Muscle of leg (tissue), 3 donors: ENCODE measurements at regions not wholly inside any gene's neighbourhood (a gene's known extent, or its start where the extent isn't known, plus 50 kb on each side); places are given as distances from the start of the nearest gene placed in this dataset.
A peak's percentile ranks its signal among the peaks of the same experiment; 100 is the strongest.

Experiments used
- DNase-seq: peaks from one replicate; pipeline ENCODE4 v3.0.0; 2013
- H3K27ac ChIP-seq: one replicate; pipeline ENCODE4 v1.5.1; 2013; ENCODE audit warnings: mild to moderate bottlenecking, low read length, control low read depth
- H3K27me3 ChIP-seq: one replicate; pipeline ENCODE4 v1.6.1; 2013; ENCODE audit warnings: low read length; ENCODE audit not compliant: control insufficient read depth, insufficient read depth
- H3K36me3 ChIP-seq: one replicate; pipeline ENCODE4 v1.6.1; 2013; ENCODE audit warnings: low read length; ENCODE audit not compliant: control insufficient read depth, insufficient read depth
- H3K4me1 ChIP-seq: one replicate; pipeline ENCODE4 v1.6.1; 2013; ENCODE audit warnings: low read length; ENCODE audit not compliant: control insufficient read depth, insufficient read depth
- H3K4me3 ChIP-seq: one replicate; pipeline ENCODE4 v1.5.1; 2013; ENCODE audit warnings: low read length, control low read depth
- H3K9me3 ChIP-seq: replicated peaks from 2 replicates; pipeline ENCODE4 v1.6.1; 2013; ENCODE audit warnings: low read depth, low read length; ENCODE audit not compliant: control insufficient read depth
- WGBS: methylation state at CpG from one replicate; pipeline ENCODE4 v1.1.5; 2013; ENCODE audit warnings: missing lambda C conversion rate; ENCODE audit not compliant: insufficient coverage; 5-methylcytosine and 5-hydroxymethylcytosine counted together

DNA sequence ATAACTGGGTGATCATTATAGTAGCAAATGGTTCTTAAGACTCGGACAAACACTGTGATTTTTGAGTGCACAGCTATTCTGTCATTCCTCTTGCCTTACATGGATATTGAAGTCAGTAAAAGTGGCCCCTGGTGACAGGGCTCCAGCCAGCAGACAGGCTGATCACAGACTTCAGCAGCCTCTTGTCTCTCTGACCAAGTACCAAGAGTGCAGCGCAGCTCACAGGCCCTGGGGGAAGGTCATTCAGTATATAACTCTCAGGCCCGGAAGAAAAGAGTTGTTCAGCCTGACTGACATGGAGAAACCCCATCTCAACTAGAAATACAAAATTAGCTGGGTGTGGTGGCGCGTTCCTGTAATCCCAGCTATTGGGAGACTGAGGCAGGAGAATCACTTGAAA lies 202.6 kb downstream of the HRH4 start:
- Histone ChIP-seq H3K36me3 (no peaks in the 10 kb centered on the region), H3K9me3 (no peaks in the 10 kb centered on the region), H3K27me3 (no peaks in the 10 kb centered on the region), H3K4me1 (peaks cover 28% of the 10 kb centered on the region), H3K27ac (peak overlapping the region; percentile 85), H3K4me3 (no peak overlapping the region)
- WGBS: no CpG with 5 or more reads among the region's 5 CpGs
- DNase-seq: peak; percentile 40

DNA sequence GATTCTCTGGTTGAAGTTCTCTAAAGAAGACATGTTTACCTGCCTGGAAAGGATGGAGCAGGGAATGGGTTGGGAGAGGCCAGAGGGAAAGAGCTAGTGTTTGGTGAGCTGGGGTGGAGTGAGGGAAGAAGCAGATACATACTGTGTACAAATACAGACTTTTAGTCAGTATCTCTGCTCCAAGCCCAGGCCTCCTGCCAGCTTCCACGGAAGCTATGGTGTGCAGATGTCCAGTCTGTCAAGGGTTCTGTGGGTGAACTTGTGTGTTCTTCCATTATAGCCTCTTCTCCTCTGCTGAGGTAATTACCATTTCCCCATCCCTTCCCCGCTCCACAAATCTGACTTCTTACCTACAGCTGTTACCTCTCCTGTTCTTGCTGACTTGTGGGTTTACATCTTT lies 208.6 kb downstream of the HRH4 start:
- H3K4me3 ChIP-seq: no peak overlapping the region
- H3K9me3 ChIP-seq: no peaks in the 10 kb centered on the region
- no peak overlapping the region for H3K27ac ChIP-seq
- H3K36me3 ChIP-seq: no peaks in the 10 kb centered on the region
- DNase-seq: peak; percentile 78
- H3K4me1 ChIP-seq: peaks cover 2% of the 10 kb centered on the region
- WGBS: no CpG with 5 or more reads among the region's 2 CpGs
- H3K27me3 ChIP-seq: no peaks in the 10 kb centered on the region

DNA sequence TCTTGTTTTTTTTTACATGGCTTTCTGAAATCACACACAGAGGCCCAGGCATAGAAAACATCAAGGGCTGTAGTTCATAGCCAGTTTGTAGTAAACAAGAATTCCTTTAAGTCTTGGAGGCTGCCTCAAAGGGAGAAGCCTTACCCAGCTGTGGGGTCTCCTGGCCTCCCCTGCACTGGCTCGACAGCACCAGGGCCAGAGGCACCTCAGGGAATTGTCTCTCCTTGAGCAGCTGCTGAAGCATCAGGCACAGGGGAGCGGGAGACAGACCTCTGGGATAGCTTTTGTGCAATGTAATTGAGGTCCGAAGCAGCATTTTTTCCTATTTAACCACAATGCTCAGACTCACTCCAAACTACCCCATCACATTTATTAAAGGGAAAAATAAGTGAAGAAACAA lies 209.1 kb downstream of the HRH4 start:
- no CpG with 5 or more reads among the region's 3 CpGs for WGBS

GRCh38 chr18:24672165-24672941 lies 211.9 kb downstream of the HRH4 start:
- no CpG with 5 or more reads among the region's 9 CpGs for WGBS
- Histone ChIP-seq H3K9me3 (no peaks in the 10 kb centered on the region), H3K4me1 (peaks cover 2% of the 10 kb centered on the region), H3K36me3 (no peaks in the 10 kb centered on the region), H3K27me3 (no peaks in the 10 kb centered on the region), H3K4me3 (no peak overlapping the region), H3K27ac (no peak overlapping the region)
- no peak for DNase-seq

More for the DNA sequence above, 209.1 kb downstream of the HRH4 start:
- no peaks in the 10 kb centered on the region for H3K27me3 ChIP-seq
- no peaks in the 10 kb centered on the region for H3K36me3 ChIP-seq
- DNase-seq: no peak
- H3K4me3 ChIP-seq: no peak overlapping the region
- H3K4me1 ChIP-seq: peaks cover 2% of the 10 kb centered on the region
- H3K27ac ChIP-seq: no peak overlapping the region
- H3K9me3 ChIP-seq: no peaks in the 10 kb centered on the region

- no peaks in the 10 kb centered on the region for H3K9me3 ChIP-seq
- no CpG with 5 or more reads among the region's 4 CpGs for WGBS
- H3K4me3 ChIP-seq: no peak overlapping the region
- H3K36me3 ChIP-seq: no peaks in the 10 kb centered on the region
- H3K27ac ChIP-seq: no peak overlapping the region
- H3K4me1 ChIP-seq: no peaks in the 10 kb centered on the region
- no peak for DNase-seq
- no peaks in the 10 kb centered on the region for H3K27me3 ChIP-seq
Observed at GRCh38 chr18:24674200-24674599, 213.8 kb downstream of the HRH4 start.

- Histone ChIP-seq H3K36me3 (no peaks in the 10 kb centered on the region), H3K27me3 (no peaks in the 10 kb centered on the region), H3K9me3 (no peaks in the 10 kb centered on the region), H3K4me3 (no peak overlapping the region), H3K27ac (no peak overlapping the region), H3K4me1 (no peaks in the 10 kb centered on the region)
- DNase-seq: no peak
- no CpG with 5 or more reads among the region's 3 CpGs for WGBS
Observed at GRCh38 chr18:24674605-24675004, 214.2 kb downstream of the HRH4 start.

GRCh38 chr18:24677011-24677410 lies 216.6 kb downstream of the HRH4 start:
- H3K36me3 ChIP-seq: no peaks in the 10 kb centered on the region
- DNase-seq: no peak
- no peaks in the 10 kb centered on the region for H3K4me1 ChIP-seq
- no peak overlapping the region for H3K27ac ChIP-seq
- WGBS: no CpG with 5 or more reads among the region's 1 CpG
- no peak overlapping the region for H3K4me3 ChIP-seq
- H3K9me3 ChIP-seq: peaks cover 3% of the 10 kb centered on the region
- H3K27me3 ChIP-seq: no peaks in the 10 kb centered on the region

GRCh38 chr18:24678107-24678506 lies 217.7 kb downstream of the HRH4 start:
- Histone ChIP-seq H3K9me3 (peaks cover 3% of the 10 kb centered on the region), H3K4me3 (no peak overlapping the region), H3K4me1 (no peaks in the 10 kb centered on the region), H3K27ac (no peak overlapping the region), H3K36me3 (no peaks in the 10 kb centered on the region), H3K27me3 (no peaks in the 10 kb centered on the region)
- no CpG with 5 or more reads among the region's 1 CpG for WGBS
- DNase-seq: no peak

DNA sequence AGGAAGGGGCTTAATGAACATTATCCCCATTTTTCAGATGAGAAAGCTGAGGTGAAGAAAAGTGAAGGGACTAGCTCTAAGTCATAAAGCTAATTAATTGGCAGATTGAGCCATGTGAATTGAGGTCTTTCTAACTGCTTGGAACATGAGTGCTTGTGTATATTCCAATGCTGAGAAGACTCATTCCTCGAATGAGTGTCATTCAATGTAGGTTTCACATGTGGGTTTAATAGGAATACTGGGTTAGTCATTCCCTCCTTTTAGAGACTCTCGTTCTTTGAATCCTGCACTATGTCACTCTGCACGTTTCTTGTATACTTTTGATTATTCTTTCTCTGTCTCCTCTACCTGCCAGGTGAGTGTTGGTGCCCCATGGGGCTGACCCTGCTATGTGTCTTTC lies 218.2 kb downstream of the HRH4 start:
- no peaks in the 10 kb centered on the region for H3K36me3 ChIP-seq
- no peaks in the 10 kb centered on the region for H3K27me3 ChIP-seq
- H3K4me1 ChIP-seq: no peaks in the 10 kb centered on the region
- no peak overlapping the region for H3K4me3 ChIP-seq
- 71% methylated on average over 1 of the region's 3 CpGs for WGBS
- H3K27ac ChIP-seq: no peak overlapping the region
- DNase-seq: no peak
- H3K9me3 ChIP-seq: peaks cover 3% of the 10 kb centered on the region

GRCh38 chr18:24679062-24679461 lies 218.6 kb downstream of the HRH4 start:
- Histone ChIP-seq H3K27me3 (no peaks in the 10 kb centered on the region), H3K27ac (no peak overlapping the region), H3K36me3 (no peaks in the 10 kb centered on the region), H3K4me3 (no peak overlapping the region), H3K9me3 (peaks cover 3% of the 10 kb centered on the region), H3K4me1 (no peaks in the 10 kb centered on the region)
- WGBS: 64% methylated on average over 3 of the region's 4 CpGs
- no peak for DNase-seq

- no peaks in the 10 kb centered on the region for H3K36me3 ChIP-seq
- peaks cover 3% of the 10 kb centered on the region for H3K9me3 ChIP-seq
- WGBS: no CpG with 5 or more reads among the region's 1 CpG
- no peaks in the 10 kb centered on the region for H3K4me1 ChIP-seq
- no peak overlapping the region for H3K27ac ChIP-seq
- no peak overlapping the region for H3K4me3 ChIP-seq
- H3K27me3 ChIP-seq: no peaks in the 10 kb centered on the region
- no peak for DNase-seq
Observed at GRCh38 chr18:24683925-24684324, 223.5 kb downstream of the HRH4 start.
